ENCODE measurements at regions not wholly inside any gene's neighbourhood (a gene's known extent, or its start where the extent isn't known, plus 50 kb on each side); places are given as distances from the start of the nearest gene placed in this dataset.

DNA sequence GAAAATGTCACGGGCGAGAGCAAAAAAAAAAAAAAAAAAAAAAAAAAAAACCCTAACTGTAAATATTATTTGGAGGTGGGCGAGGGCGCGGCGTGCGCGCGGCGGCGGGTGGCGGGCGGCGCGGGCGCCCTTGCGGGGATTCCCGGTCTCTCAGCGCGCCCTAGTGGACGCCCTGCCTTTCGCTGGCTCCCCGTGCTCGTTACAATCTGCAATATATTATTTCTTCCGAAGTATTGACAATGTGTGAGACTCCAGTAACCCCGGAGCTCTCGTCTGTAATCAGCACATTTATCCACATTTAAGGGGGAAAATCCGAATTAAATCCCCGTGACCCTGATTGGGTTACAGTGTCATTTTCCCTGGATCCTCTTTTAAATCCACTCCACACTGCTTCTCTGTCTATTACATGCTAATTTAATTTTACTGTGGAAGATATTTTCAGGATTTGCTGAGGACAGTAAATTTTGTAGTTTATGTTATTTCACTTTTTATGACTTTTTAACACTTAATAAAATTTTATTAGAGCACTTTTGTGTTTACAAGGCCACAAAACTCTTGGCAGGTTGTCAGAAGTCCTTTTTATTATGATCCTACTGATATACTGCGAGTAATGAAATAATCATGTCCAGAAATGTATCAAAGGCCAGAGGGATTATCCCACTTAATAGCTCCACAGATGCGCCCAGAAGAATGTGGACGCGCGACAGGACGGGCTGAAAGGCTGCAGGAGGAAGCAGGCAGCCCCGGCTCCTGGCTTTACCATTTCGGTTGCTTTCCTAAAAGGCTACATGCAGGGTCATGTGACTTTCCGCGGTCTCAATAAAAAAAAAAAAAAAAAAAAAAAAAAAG, 369.1 kb downstream of the MTX2 start:
- peaks cover 83% of the 10 kb centered on the region for H3K27me3 ChIP-seq (ENCODE audit: insufficient read depth, low read length)

DNA sequence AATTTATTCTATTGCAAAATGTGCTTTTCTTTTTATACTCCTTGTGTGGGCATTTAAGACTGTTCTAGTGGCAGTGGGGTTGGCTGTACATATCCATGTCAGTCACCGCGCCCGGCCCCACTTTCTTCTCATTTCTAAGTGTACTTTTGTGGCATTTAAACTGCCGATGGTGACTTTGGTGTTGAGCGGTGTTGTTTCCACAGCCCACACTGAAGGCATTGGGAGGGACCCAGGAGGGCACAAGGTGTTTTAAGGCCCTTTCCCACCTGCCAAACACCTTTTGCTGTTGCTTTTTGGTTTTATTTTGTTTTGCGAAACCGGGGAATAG, 369.7 kb downstream of the MTX2 start:
- WGBS = 90% methylated on average over 7 of the region's 7 CpGs

More for the DNA sequence above, 369.1 kb downstream of the MTX2 start:
- H3K27ac ChIP-seq (ENCODE audit: low read depth, low read length) = no peak overlapping the region
- 15% methylated on average over 35 of the region's 39 CpGs for WGBS
- peak overlapping the region; percentile 62 for H3K4me3 ChIP-seq (ENCODE audit: low read length)
- H3K36me3 ChIP-seq (ENCODE audit: insufficient read depth, low read length) = no peaks in the 10 kb centered on the region
- H3K9me3 ChIP-seq (ENCODE audit: insufficient read depth, low read depth, low read length) = no peaks in the 10 kb centered on the region
- peaks cover 5% of the 10 kb centered on the region; the same call in 1 of the 2 replicates for H3K4me1 ChIP-seq (ENCODE audit: insufficient read depth, low read length)
- H3K9ac ChIP-seq (ENCODE audit: low read depth, low read length) = no peak overlapping the region

DNA sequence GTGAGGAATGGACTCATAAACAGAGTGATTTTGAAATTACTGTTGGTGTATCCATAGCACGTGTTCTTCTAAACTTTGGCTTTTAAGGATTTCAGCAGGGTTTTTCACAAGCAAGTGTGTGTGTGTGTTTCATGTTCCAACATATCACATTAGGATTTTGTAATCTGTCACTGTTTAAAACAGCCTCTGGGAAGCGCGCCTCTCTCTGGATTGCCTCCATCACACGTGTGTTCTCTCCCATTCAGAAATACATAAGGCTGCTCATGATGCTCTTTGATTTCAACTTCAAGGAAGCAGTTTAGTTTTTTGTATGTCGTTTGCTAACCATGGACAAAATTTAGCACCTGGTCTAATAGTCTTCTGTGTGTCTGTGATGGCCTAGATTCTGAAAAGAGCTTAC, 370.4 kb downstream of the MTX2 start:
- no peak overlapping the region for H3K9ac ChIP-seq (ENCODE audit: low read depth, low read length)
- H3K9me3 ChIP-seq (ENCODE audit: insufficient read depth, low read depth, low read length) = no peaks in the 10 kb centered on the region
- H3K4me1 ChIP-seq (ENCODE audit: insufficient read depth, low read length) = peaks cover 5% of the 10 kb centered on the region; the same call in 1 of the 2 replicates
- H3K27me3 ChIP-seq (ENCODE audit: insufficient read depth, low read length) = peaks cover 82% of the 10 kb centered on the region
- H3K36me3 ChIP-seq (ENCODE audit: insufficient read depth, low read length) = no peaks in the 10 kb centered on the region
- no peak overlapping the region for H3K27ac ChIP-seq (ENCODE audit: low read depth, low read length)
- WGBS = 50% methylated on average over 5 of the region's 5 CpGs
- H3K4me3 ChIP-seq (ENCODE audit: low read length) = no peak overlapping the region

More for the DNA sequence above, 369.7 kb downstream of the MTX2 start:
- peaks cover 82% of the 10 kb centered on the region for H3K27me3 ChIP-seq (ENCODE audit: insufficient read depth, low read length)
- no peak overlapping the region for H3K27ac ChIP-seq (ENCODE audit: low read depth, low read length)
- no peaks in the 10 kb centered on the region for H3K9me3 ChIP-seq (ENCODE audit: insufficient read depth, low read depth, low read length)
- no peak overlapping the region for H3K4me3 ChIP-seq (ENCODE audit: low read length)
- H3K4me1 ChIP-seq (ENCODE audit: insufficient read depth, low read length) = peaks cover 5% of the 10 kb centered on the region; the same call in 1 of the 2 replicates
- no peak overlapping the region for H3K9ac ChIP-seq (ENCODE audit: low read depth, low read length)
- H3K36me3 ChIP-seq (ENCODE audit: insufficient read depth, low read length) = no peaks in the 10 kb centered on the region

DNA sequence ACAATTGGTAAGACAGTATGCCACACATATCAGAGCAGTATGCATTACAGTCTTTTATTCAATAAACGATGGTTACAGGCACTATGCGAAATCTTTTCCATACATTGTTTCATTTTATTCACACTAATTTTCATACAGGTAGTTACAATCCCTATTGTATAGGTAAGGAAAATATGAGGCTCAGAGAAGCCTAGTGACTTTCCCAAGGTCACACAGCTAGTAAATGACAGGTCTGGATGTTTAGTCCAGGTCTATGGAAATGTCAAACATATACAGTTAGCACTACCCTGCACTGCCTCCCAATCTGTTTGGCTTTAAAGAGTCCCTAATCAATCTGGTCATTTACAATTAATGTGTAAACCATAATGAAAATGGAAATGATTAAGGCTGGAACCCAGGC, 372.2 kb downstream of the MTX2 start:
- no peaks in the 10 kb centered on the region for H3K9me3 ChIP-seq (ENCODE audit: insufficient read depth, low read depth, low read length)
- peaks cover 70% of the 10 kb centered on the region for H3K27me3 ChIP-seq (ENCODE audit: insufficient read depth, low read length)
- no peak overlapping the region for H3K4me3 ChIP-seq (ENCODE audit: low read length)
- no peaks in the 10 kb centered on the region for H3K36me3 ChIP-seq (ENCODE audit: insufficient read depth, low read length)
- H3K9ac ChIP-seq (ENCODE audit: low read depth, low read length) = no peak overlapping the region
- H3K27ac ChIP-seq (ENCODE audit: low read depth, low read length) = no peak overlapping the region
- WGBS = 100% methylated on average over 2 of the region's 2 CpGs
- H3K4me1 ChIP-seq (ENCODE audit: insufficient read depth, low read length) = peaks cover 7% of the 10 kb centered on the region; the same call in 1 of the 2 replicates

GRCh38 chr2:176642074-176642473, 372.8 kb downstream of the MTX2 start:
- Histone ChIP-seq H3K9me3 (ENCODE audit: insufficient read depth, low read depth, low read length) (no peaks in the 10 kb centered on the region), H3K36me3 (ENCODE audit: insufficient read depth, low read length) (no peaks in the 10 kb centered on the region), H3K4me3 (ENCODE audit: low read length) (no peak overlapping the region), H3K27me3 (ENCODE audit: insufficient read depth, low read length) (peaks cover 70% of the 10 kb centered on the region), H3K27ac (ENCODE audit: low read depth, low read length) (no peak overlapping the region), H3K4me1 (ENCODE audit: insufficient read depth, low read length) (peaks cover 13% of the 10 kb centered on the region; the same call in 1 of the 2 replicates), H3K9ac (ENCODE audit: low read depth, low read length) (no peak overlapping the region)
- 94% methylated on average over 4 of the region's 4 CpGs for WGBS

DNA sequence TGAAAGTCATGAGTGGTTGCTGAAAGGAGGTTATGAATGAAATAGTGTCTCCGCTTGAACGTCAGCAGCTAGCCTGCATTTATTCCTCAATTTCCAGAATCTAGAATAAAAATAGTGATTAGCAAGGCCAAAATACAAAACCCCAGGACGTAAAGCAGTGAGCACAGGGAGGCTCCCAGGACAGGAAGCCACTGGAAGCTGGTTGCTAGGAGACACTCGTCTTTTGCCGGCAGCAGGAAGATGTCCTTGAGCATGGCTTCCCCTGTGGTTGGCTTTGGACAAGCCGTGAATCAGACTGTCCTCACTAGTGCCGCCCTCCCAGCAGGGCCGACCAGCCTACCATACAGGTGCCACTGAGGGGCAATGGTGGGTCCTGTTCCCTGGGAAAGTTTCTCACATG, 374.4 kb downstream of the MTX2 start:
- H3K4me1 ChIP-seq (ENCODE audit: insufficient read depth, low read length) = peaks cover 17% of the 10 kb centered on the region; the same call in 1 of the 2 replicates
- no peaks in the 10 kb centered on the region for H3K36me3 ChIP-seq (ENCODE audit: insufficient read depth, low read length)
- no peak overlapping the region for H3K27ac ChIP-seq (ENCODE audit: low read depth, low read length)
- peaks cover 67% of the 10 kb centered on the region for H3K27me3 ChIP-seq (ENCODE audit: insufficient read depth, low read length)
- H3K9ac ChIP-seq (ENCODE audit: low read depth, low read length) = no peak overlapping the region
- no peaks in the 10 kb centered on the region for H3K9me3 ChIP-seq (ENCODE audit: insufficient read depth, low read depth, low read length)
- H3K4me3 ChIP-seq (ENCODE audit: low read length) = no peak overlapping the region
- WGBS = 47% methylated on average over 6 of the region's 8 CpGs

DNA sequence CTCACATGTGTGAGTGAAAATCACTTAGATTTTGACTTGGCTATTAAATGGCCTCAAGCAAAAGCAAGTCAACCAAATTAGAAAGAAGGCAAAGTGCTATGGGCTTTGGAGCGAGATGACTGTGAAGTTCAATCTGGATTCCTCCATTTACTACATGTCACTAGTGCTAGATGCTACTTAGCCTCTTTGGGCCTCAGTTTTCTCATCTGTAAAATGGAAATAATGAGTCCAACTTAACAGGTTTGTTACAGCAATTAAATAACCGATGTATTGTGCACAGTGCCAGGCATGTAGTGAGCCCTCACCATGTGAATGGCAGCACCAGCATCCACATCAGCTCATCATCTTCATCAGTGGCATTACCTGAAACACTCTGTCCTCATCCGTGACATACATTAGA, 376.3 kb downstream of the MTX2 start:
- Histone ChIP-seq H3K4me3 (ENCODE audit: low read length) (no peak overlapping the region), H3K27ac (ENCODE audit: low read depth, low read length) (no peak overlapping the region), H3K4me1 (ENCODE audit: insufficient read depth, low read length) (peaks cover 17% of the 10 kb centered on the region; the same call in 1 of the 2 replicates), H3K9me3 (ENCODE audit: insufficient read depth, low read depth, low read length) (no peaks in the 10 kb centered on the region), H3K9ac (ENCODE audit: low read depth, low read length) (no peak overlapping the region), H3K36me3 (ENCODE audit: insufficient read depth, low read length) (no peaks in the 10 kb centered on the region), H3K27me3 (ENCODE audit: insufficient read depth, low read length) (peaks cover 53% of the 10 kb centered on the region)
- WGBS = 93% methylated on average over 3 of the region's 3 CpGs

GRCh38 chr2:176646033-176646615, 376.9 kb downstream of the MTX2 start:
- whole genome bisulfite sequencing = 60% methylated on average over 4 of the region's 5 CpGs
- no peaks in the 10 kb centered on the region for H3K9me3 ChIP-seq (ENCODE audit: insufficient read depth, low read depth, low read length)

GRCh38 chr2:176647325-176648165, 378.3 kb downstream of the MTX2 start:
- Histone ChIP-seq H3K27ac (ENCODE audit: low read depth, low read length) (no peak overlapping the region), H3K9ac (ENCODE audit: low read depth, low read length) (no peak overlapping the region), H3K4me3 (ENCODE audit: low read length) (no peak overlapping the region), H3K27me3 (ENCODE audit: insufficient read depth, low read length) (peaks cover 43% of the 10 kb centered on the region), H3K4me1 (ENCODE audit: insufficient read depth, low read length) (peaks cover 17% of the 10 kb centered on the region; the same call in 1 of the 2 replicates), H3K9me3 (ENCODE audit: insufficient read depth, low read depth, low read length) (no peaks in the 10 kb centered on the region), H3K36me3 (ENCODE audit: insufficient read depth, low read length) (no peaks in the 10 kb centered on the region)
- 91% methylated on average over 11 of the region's 11 CpGs for WGBS

More at GRCh38 chr2:176646033-176646615, 376.9 kb downstream of the MTX2 start:
- peaks cover 17% of the 10 kb centered on the region; the same call in 1 of the 2 replicates for H3K4me1 ChIP-seq (ENCODE audit: insufficient read depth, low read length)
- H3K9ac ChIP-seq (ENCODE audit: low read depth, low read length) = no peak overlapping the region
- no peak overlapping the region for H3K4me3 ChIP-seq (ENCODE audit: low read length)
- no peaks in the 10 kb centered on the region for H3K36me3 ChIP-seq (ENCODE audit: insufficient read depth, low read length)
- H3K27ac ChIP-seq (ENCODE audit: low read depth, low read length) = no peak overlapping the region; the same call in 1 of the 2 replicates
- H3K27me3 ChIP-seq (ENCODE audit: insufficient read depth, low read length) = peaks cover 47% of the 10 kb centered on the region

- H3K27ac ChIP-seq (ENCODE audit: low read depth, low read length) = no peak overlapping the region
- H3K4me3 ChIP-seq (ENCODE audit: low read length) = no peak overlapping the region
- no peak overlapping the region for H3K9ac ChIP-seq (ENCODE audit: low read depth, low read length)
- H3K36me3 ChIP-seq (ENCODE audit: insufficient read depth, low read length) = no peaks in the 10 kb centered on the region
- peaks cover 37% of the 10 kb centered on the region for H3K27me3 ChIP-seq (ENCODE audit: insufficient read depth, low read length)
- WGBS = 83% methylated on average over 8 of the region's 8 CpGs
- H3K4me1 ChIP-seq (ENCODE audit: insufficient read depth, low read length) = peaks cover 22% of the 10 kb centered on the region; the same call in 1 of the 2 replicates
- no peaks in the 10 kb centered on the region for H3K9me3 ChIP-seq (ENCODE audit: insufficient read depth, low read depth, low read length)
These were observed 379.6 kb downstream of the MTX2 start for GRCh38 chr2:176648700-176649297.

Measured in HUES64 (cell line).